Thyroid gland (tissue), 4 donors: ENCODE measurements at regions not wholly inside any gene's neighbourhood (a gene's known extent, or its start where the extent isn't known, plus 50 kb on each side); places are given as distances from the start of the nearest gene placed in this dataset.
"Not testable (repeated sequence)": the region's sequence is repeated elsewhere in the genome, so short reads cannot be mapped to it uniquely, and the experiment has no call there.

ENCODE experiments used
- DNase-seq, 2 donors: peaks; one replicate each; pipeline ENCODE4 v3.0.0-alpha.2; 2019
- H3K27ac ChIP-seq, 3 donors: fragments of 200-600 bp; sonication (generic); 1 replicate in 2 of 3; 2 replicates in 1 of 3; pipeline ENCODE4 v1.5.1; 2016 to 2019; ENCODE audit warnings: mild to moderate bottlenecking in 1 of 3, moderate library complexity in 1 of 3
- H3K27me3 ChIP-seq: fragments of 200-600 bp; sonication (generic); one replicate; pipeline ENCODE4 v1.5.1; 2019
- H3K36me3 ChIP-seq, 2 donors: fragments of 200-600 bp; sonication (generic); one replicate each; pipeline ENCODE4 v1.5.1; 2016 to 2019
- H3K4me1 ChIP-seq, 2 donors: fragments of 200-600 bp; sonication (generic); one replicate each; pipeline ENCODE4 v1.5.1; 2017 to 2019
- H3K4me3 ChIP-seq, 3 donors: fragments of 200-600 bp; sonication (generic); replicated peaks in 1 of 3; 1 replicate in 2 of 3; 2 replicates in 1 of 3; pipeline ENCODE4 v1.5.1; 2016; ENCODE audit warnings: mild to moderate bottlenecking in 1 of 3
- H3K9me3 ChIP-seq: fragments of 200-600 bp; sonication (generic); one replicate; pipeline ENCODE4 v1.5.1; 2017
- POLR2A ChIP-seq, 2 donors: fragments of 450-650 bp; IDR thresholded peaks; one replicate each; pipeline ENCODE4 v1.6.1; 2017; ENCODE audit warnings: antibody characterized with exemption in 2 of 2, mild to moderate bottlenecking in 2 of 2, moderate library complexity in 1 of 2
- WGBS, 2 donors: methylation state at CpG; one replicate each; pipeline ENCODE4 v1.1.5; 2017; 5-methylcytosine and 5-hydroxymethylcytosine counted together
- intact Hi-C: fragments of 100-400 bp; cut with DNase I; formaldehyde crosslinking; loops from one replicate; pipeline ENCODE4 v1.15.1; 2023
- TF ChIP-seq, protein P1 (sequence below), 6 experiments: fragments of 200-600 bp in 3 of 6; fragments of 450-650 bp in 3 of 6; sonication (generic) in 3 of 6; IDR thresholded peaks; one replicate each; pipeline ENCODE4 v1.5.1; 2016 to 2019; ENCODE audit warnings: antibody characterized with exemption in 6 of 6, mild to moderate bottlenecking in 2 of 6, inconsistent platforms in 1 of 6, moderate library complexity in 1 of 6

- Histone ChIP-seq H3K9me3 (no peaks in the 10 kb centered on the region), H3K4me3 (no peak overlapping the region), H3K4me1 (no peaks in the 10 kb centered on the region), H3K27me3 (no peaks in the 10 kb centered on the region), H3K27ac (no peak overlapping the region), H3K36me3 (no peaks in the 10 kb centered on the region)
- WGBS, 2 donors, result 79 to 82% methylated on average over 3 of the region's 3 CpGs
- no peak for TF ChIP-seq POLR2A (IDR thresholded peaks at IDR 0.05)
- TF ChIP-seq, protein P1, sequence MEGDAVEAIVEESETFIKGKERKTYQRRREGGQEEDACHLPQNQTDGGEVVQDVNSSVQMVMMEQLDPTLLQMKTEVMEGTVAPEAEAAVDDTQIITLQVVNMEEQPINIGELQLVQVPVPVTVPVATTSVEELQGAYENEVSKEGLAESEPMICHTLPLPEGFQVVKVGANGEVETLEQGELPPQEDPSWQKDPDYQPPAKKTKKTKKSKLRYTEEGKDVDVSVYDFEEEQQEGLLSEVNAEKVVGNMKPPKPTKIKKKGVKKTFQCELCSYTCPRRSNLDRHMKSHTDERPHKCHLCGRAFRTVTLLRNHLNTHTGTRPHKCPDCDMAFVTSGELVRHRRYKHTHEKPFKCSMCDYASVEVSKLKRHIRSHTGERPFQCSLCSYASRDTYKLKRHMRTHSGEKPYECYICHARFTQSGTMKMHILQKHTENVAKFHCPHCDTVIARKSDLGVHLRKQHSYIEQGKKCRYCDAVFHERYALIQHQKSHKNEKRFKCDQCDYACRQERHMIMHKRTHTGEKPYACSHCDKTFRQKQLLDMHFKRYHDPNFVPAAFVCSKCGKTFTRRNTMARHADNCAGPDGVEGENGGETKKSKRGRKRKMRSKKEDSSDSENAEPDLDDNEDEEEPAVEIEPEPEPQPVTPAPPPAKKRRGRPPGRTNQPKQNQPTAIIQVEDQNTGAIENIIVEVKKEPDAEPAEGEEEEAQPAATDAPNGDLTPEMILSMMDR (IDR thresholded peaks at IDR 0.05), result no peak
- DNase-seq, result no peak
- intact Hi-C loops, result no loop called here
Observed at GRCh38 chr18:37838083-37838482, 272.5 kb upstream of the CELF4 start.

DNA sequence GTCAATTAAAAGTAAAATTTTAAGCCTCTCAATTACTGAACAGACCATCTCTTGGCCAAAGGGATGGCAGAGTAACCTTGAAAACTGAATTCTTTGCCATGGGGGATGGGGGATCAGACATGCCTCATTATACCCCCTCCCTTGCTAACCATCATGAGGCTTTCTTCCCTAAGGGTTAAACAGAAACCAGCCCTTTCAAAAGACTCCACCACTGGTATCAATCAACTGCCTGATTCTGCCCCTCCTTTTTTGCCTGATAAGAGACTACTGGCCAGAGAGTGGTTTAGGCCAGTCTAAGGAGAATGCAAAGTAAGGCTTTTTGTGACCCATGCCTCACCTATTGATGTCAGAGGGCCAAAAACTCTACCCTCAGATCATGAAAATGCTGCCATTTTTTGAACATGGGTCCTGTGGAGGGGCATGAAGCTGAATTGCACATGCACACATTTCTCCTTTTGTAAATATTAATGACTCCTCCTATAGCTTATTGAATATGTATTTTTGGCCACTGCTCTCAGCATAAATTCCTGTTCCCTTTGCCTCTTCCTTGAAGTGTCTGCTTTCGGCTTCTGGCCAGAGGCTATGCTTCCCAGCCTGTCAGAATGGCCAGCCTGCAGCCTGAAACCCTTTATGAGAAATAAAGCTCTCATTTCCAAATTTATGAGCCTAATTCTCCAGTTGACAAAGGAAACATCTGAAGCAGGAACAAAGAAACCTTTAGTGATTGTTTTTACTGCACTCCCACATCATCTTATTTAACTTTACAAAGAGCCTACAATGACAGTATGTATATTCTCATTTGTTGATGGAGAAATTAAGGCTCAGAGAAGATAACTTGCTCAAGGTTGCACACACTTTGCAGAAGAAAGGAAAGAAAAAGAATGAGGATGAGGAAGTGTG, 270.7 kb upstream of the CELF4 start:
- Histone ChIP-seq H3K9me3 (no peaks in the 10 kb centered on the region), H3K36me3 (no peaks in the 10 kb centered on the region), H3K27ac (no peak overlapping the region), H3K4me1 (no peaks in the 10 kb centered on the region), H3K27me3 (no peaks in the 10 kb centered on the region), H3K4me3 (no peak overlapping the region)
- DNase-seq, result no peak
- TF ChIP-seq POLR2A (IDR thresholded peaks at IDR 0.05), result no peak
- TF ChIP-seq, protein P1 (IDR thresholded peaks at IDR 0.05), result no peak
- intact Hi-C loops, result no loop called here
- 78 to 83% methylated on average over 1 of the region's 1 CpG for WGBS, 2 donors

GRCh38 chr18:37832010-37832695, 266.6 kb upstream of the CELF4 start:
- H3K4me1 ChIP-seq, intact Hi-C loops, H3K27ac ChIP-seq, H3K4me3 ChIP-seq, DNase-seq, H3K27me3 ChIP-seq, H3K36me3 ChIP-seq, H3K9me3 ChIP-seq: not testable (repeated sequence)
- WGBS, 2 donors, result 84 to 92% methylated on average over 13 to 15 of the region's 15 CpGs

DNA sequence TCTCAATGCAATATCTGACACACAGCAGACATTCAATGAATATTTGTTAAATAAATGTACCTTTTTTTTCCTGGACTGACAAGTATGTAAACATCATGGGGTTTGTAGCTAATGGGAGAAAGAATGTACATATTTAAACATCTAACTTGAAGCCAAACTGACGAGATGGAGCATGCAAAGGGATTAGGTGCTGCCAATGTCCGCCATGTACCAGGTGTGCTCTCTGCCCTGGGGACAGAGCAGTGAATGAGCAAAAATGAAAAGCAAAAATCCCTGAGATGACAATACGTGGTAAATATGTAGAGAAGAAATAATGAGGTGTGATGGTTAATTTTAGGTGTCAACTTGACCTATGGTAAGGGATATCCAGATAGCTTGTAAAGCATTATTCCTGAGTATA, 247.4 kb upstream of the CELF4 start:
- TF ChIP-seq, protein P1 (IDR thresholded peaks at IDR 0.05), result no peak
- TF ChIP-seq POLR2A (IDR thresholded peaks at IDR 0.05), result no peak
- intact Hi-C loops, result no loop called here
- Histone ChIP-seq H3K9me3 (no peaks in the 10 kb centered on the region), H3K27ac (no peak overlapping the region), H3K4me3 (no peak overlapping the region), H3K27me3 (no peaks in the 10 kb centered on the region), H3K36me3 (no peaks in the 10 kb centered on the region), H3K4me1 (no peaks in the 10 kb centered on the region)
- 83 to 84% methylated on average over 3 of the region's 3 CpGs for WGBS, 2 donors
- no peak for DNase-seq

GRCh38 chr18:37805773-37806404, 240.3 kb upstream of the CELF4 start:
- intact Hi-C loops, result no loop called here
- WGBS, 2 donors, result 78% methylated on average over 8 of the region's 8 CpGs

More at GRCh38 chr18:37805773-37806404, 240.3 kb upstream of the CELF4 start:
- no peaks in the 10 kb centered on the region for H3K36me3 ChIP-seq
- H3K4me3 ChIP-seq, result no peak overlapping the region
- H3K27ac ChIP-seq, result no peak overlapping the region
- DNase-seq, result no peak
- H3K4me1 ChIP-seq, result no peaks in the 10 kb centered on the region
- TF ChIP-seq POLR2A (IDR thresholded peaks at IDR 0.05), result no peak
- TF ChIP-seq, protein P1 (IDR thresholded peaks at IDR 0.05), result no peak
- no peaks in the 10 kb centered on the region for H3K27me3 ChIP-seq
- no peaks in the 10 kb centered on the region for H3K9me3 ChIP-seq
